ENCODE measurements at regions not wholly inside any gene's neighbourhood (a gene's known extent, or its start where the extent isn't known, plus 50 kb on each side); places are given as distances from the start of the nearest gene placed in this dataset.
A peak's percentile ranks its signal among the peaks of the same experiment; 100 is the strongest.

GRCh38 chr14:76939015-76939742, 89.3 kb downstream of the IRF2BPL start:
- no peaks in the 10 kb centered on the region for H3K36me3 Mint-ChIP-seq (ENCODE audit: insufficient read depth, unreplicated experiment)
- no peaks in the 10 kb centered on the region for H3K9me3 Mint-ChIP-seq (ENCODE audit: unreplicated experiment)
- peaks cover 6% of the 10 kb centered on the region for H3K4me1 Mint-ChIP-seq (ENCODE audit: insufficient read depth, unreplicated experiment)
- H3K4me3 Mint-ChIP-seq (ENCODE audit: unreplicated experiment) = no peak overlapping the region
- DNase-seq (ENCODE audit: unreplicated experiment) = no peak
- H3K27ac Mint-ChIP-seq (ENCODE audit: low read depth, unreplicated experiment) = no peak overlapping the region
- no peaks in the 10 kb centered on the region for H3K27me3 Mint-ChIP-seq (ENCODE audit: insufficient read depth, unreplicated experiment)
- CTCF ChIA-PET = interaction anchor here (0.5 to 1.1 kb wide), 5 partner anchors 63 to 230 kb away, joined by 3 to 7 read pairs (median 3); no protein-coding TSS in a partner anchor
- intact Hi-C loops (cut with micrococcal nuclease) = no loop called here
- POLR2A ChIA-PET = no interaction called here
- no TSS peak for BruUV-seq (replicated peaks)
- TF ChIP-seq CTCF (IDR thresholded peaks at IDR 0.05; ENCODE audit: unreplicated experiment) = no peak

- DNase-seq (ENCODE audit: unreplicated experiment) = peak; percentile 38
- H3K27ac Mint-ChIP-seq (ENCODE audit: low read depth, unreplicated experiment) = no peak overlapping the region
- TF ChIP-seq CTCF (IDR thresholded peaks at IDR 0.05; ENCODE audit: unreplicated experiment) = no peak
- ChIA-PET CTCF (interaction anchor here (0.6 to 2.1 kb wide), 4 partner anchors 18 to 157 kb away, joined by 3 to 9 read pairs (median 4); no protein-coding TSS in a partner anchor), POLR2A (interaction anchor here (0.6 to 1.2 kb wide), 2 partner anchors 19 to 55 kb away, joined by 3 to 4 read pairs; no protein-coding TSS in a partner anchor)
- intact Hi-C loops (cut with micrococcal nuclease) = no loop called here
- H3K36me3 Mint-ChIP-seq (ENCODE audit: insufficient read depth, unreplicated experiment) = no peaks in the 10 kb centered on the region
- no peaks in the 10 kb centered on the region for H3K9me3 Mint-ChIP-seq (ENCODE audit: unreplicated experiment)
- H3K27me3 Mint-ChIP-seq (ENCODE audit: insufficient read depth, unreplicated experiment) = no peaks in the 10 kb centered on the region
- no TSS peak for BruUV-seq (replicated peaks)
- H3K4me3 Mint-ChIP-seq (ENCODE audit: unreplicated experiment) = no peak overlapping the region
- H3K4me1 Mint-ChIP-seq (ENCODE audit: insufficient read depth, unreplicated experiment) = peaks cover 6% of the 10 kb centered on the region
Observed at GRCh38 chr14:76938092-76938500, 90.4 kb downstream of the IRF2BPL start.

GRCh38 chr14:76937181-76938091, 91.1 kb downstream of the IRF2BPL start:
- BruUV-seq (replicated peaks) = no TSS peak
- ChIA-PET CTCF (interaction anchor here (1.9 to 2.2 kb wide), 3 partner anchors 17 to 158 kb away, joined by 5 to 9 read pairs (median 6); no protein-coding TSS in a partner anchor), POLR2A (interaction anchor here (0.6 to 1.2 kb wide), 2 partner anchors 18 to 56 kb away, joined by 3 to 4 read pairs; no protein-coding TSS in a partner anchor)
- H3K4me3 Mint-ChIP-seq (ENCODE audit: unreplicated experiment) = no peak overlapping the region
- H3K9me3 Mint-ChIP-seq (ENCODE audit: unreplicated experiment) = no peaks in the 10 kb centered on the region
- H3K27me3 Mint-ChIP-seq (ENCODE audit: insufficient read depth, unreplicated experiment) = no peaks in the 10 kb centered on the region
- peaks cover 6% of the 10 kb centered on the region for H3K4me1 Mint-ChIP-seq (ENCODE audit: insufficient read depth, unreplicated experiment)
- no peaks in the 10 kb centered on the region for H3K36me3 Mint-ChIP-seq (ENCODE audit: insufficient read depth, unreplicated experiment)
- no peak for DNase-seq (ENCODE audit: unreplicated experiment)
- intact Hi-C loops (cut with micrococcal nuclease) = no loop called here
- no peak for TF ChIP-seq CTCF (IDR thresholded peaks at IDR 0.05; ENCODE audit: unreplicated experiment)
- H3K27ac Mint-ChIP-seq (ENCODE audit: low read depth, unreplicated experiment) = no peak overlapping the region

- H3K27me3 Mint-ChIP-seq (ENCODE audit: insufficient read depth, unreplicated experiment) = no peaks in the 10 kb centered on the region
- H3K4me1 Mint-ChIP-seq (ENCODE audit: insufficient read depth, unreplicated experiment) = peaks cover 6% of the 10 kb centered on the region
- H3K27ac Mint-ChIP-seq (ENCODE audit: low read depth, unreplicated experiment) = no peak overlapping the region
- no peaks in the 10 kb centered on the region for H3K36me3 Mint-ChIP-seq (ENCODE audit: insufficient read depth, unreplicated experiment)
- no peak overlapping the region for H3K4me3 Mint-ChIP-seq (ENCODE audit: unreplicated experiment)
- DNase-seq (ENCODE audit: unreplicated experiment) = no peak
- ChIA-PET POLR2A (no interaction called here), CTCF (interaction anchor here (0.6 to 2.2 kb wide), 5 partner anchors 16 to 159 kb away, joined by 3 to 12 read pairs (median 6); no protein-coding TSS in a partner anchor)
- intact Hi-C loops (cut with micrococcal nuclease) = no loop called here
- no peaks in the 10 kb centered on the region for H3K9me3 Mint-ChIP-seq (ENCODE audit: unreplicated experiment)
- BruUV-seq (replicated peaks) = no TSS peak
- TF ChIP-seq CTCF (IDR thresholded peaks at IDR 0.05; ENCODE audit: unreplicated experiment) = no peak
Observed at GRCh38 chr14:76936483-76936882, 92.0 kb downstream of the IRF2BPL start.
